Common myeloid progenitor, CD34-positive (primary cell): ENCODE measurements at regions not wholly inside any gene's neighbourhood (a gene's known extent, or its start where the extent isn't known, plus 50 kb on each side); places are given as distances from the start of the nearest gene placed in this dataset.

ENCODE experiments used
- CTCF ChIA-PET: fragments of 350-600 bp; sonication (Branson Sonifier 250); formaldehyde crosslinking; loops from one replicate; lab custom pipeline; 2021; ENCODE audit warnings: antibody characterized with exemption; lab: Charles Lee
- POLR2A ChIA-PET: fragments of 350-600 bp; sonication (Branson Sonifier 250); formaldehyde crosslinking; loops from one replicate; lab custom pipeline; 2021; ENCODE audit warnings: antibody characterized with exemption; lab: Charles Lee
- DNase-seq, 3 donors: peaks; one replicate each; pipeline versions ENCODE4 v3.0.0 to v3.0.0-alpha.2; 2013
- H3K27ac ChIP-seq, 2 experiments: 1 replicate in 1 of 2; 2 replicates in 1 of 2; pipeline ENCODE4 v1.7.0; 2013; ENCODE audit warnings: inconsistent platforms in 2 of 2, low read length in 2 of 2, mild to moderate bottlenecking in 2 of 2, low read depth in 1 of 2, moderate library complexity in 1 of 2; ENCODE audit not compliant: severe bottlenecking in 2 of 2, insufficient read depth in 1 of 2, poor library complexity in 1 of 2
- H3K27me3 ChIP-seq, 5 experiments: replicated peaks in 2 of 5; 1 replicate in 3 of 5; 2 replicates in 2 of 5; pipeline versions ENCODE4 v1.6.1 to v1.7.0; 2013; ENCODE audit warnings: low read length in 4 of 5, mild to moderate bottlenecking in 2 of 5, moderate library complexity in 2 of 5, inconsistent platforms in 1 of 5; ENCODE audit not compliant: insufficient read depth in 5 of 5, control insufficient read depth in 4 of 5
- H3K36me3 ChIP-seq, 4 experiments: 1 replicate in 2 of 4; 2 replicates in 2 of 4; pipeline versions ENCODE4 v1.6.1 to v1.7.0; 2013; ENCODE audit warnings: low read length in 3 of 4, control low read depth in 1 of 4, mild to moderate bottlenecking in 1 of 4; ENCODE audit not compliant: control insufficient read depth in 4 of 4, insufficient read depth in 4 of 4
- H3K4me1 ChIP-seq, 4 experiments: 1 replicate in 3 of 4; 2 replicates in 1 of 4; pipeline versions ENCODE4 v1.6.1 to v1.7.1; 2013; ENCODE audit warnings: low read length in 3 of 4, mild to moderate bottlenecking in 3 of 4, control low read depth in 1 of 4, inconsistent platforms in 1 of 4, moderate library complexity in 1 of 4; ENCODE audit not compliant: control insufficient read depth in 4 of 4, insufficient read depth in 4 of 4; ENCODE audit errors: control extremely low read depth in 1 of 4
- H3K4me3 ChIP-seq, 7 experiments: 1 replicate in 4 of 7; 2 replicates in 3 of 7; pipeline versions ENCODE4 v1.5.1 to v1.7.0; 2013; ENCODE audit warnings: mild to moderate bottlenecking in 7 of 7, low read length in 6 of 7, moderate library complexity in 6 of 7, inconsistent platforms in 2 of 7, low read depth in 2 of 7, control low read depth in 1 of 7; ENCODE audit not compliant: insufficient read depth in 4 of 7, control insufficient read depth in 1 of 7; ENCODE audit errors: extremely low read depth in 1 of 7
- H3K9me3 ChIP-seq, 5 experiments: 1 replicate in 4 of 5; 2 replicates in 1 of 5; pipeline versions ENCODE4 v1.6.1 to v1.7.1; 2013; ENCODE audit warnings: low read length in 4 of 5, mild to moderate bottlenecking in 2 of 5, inconsistent platforms in 1 of 5, low read depth in 1 of 5, moderate library complexity in 1 of 5; ENCODE audit not compliant: control insufficient read depth in 4 of 5, insufficient read depth in 2 of 5; ENCODE audit errors: control extremely low read depth in 1 of 5
- WGBS: methylation state at CpG from one replicate; pipeline ENCODE4 v1.1.5; 2013; ENCODE audit not compliant: insufficient coverage; 5-methylcytosine and 5-hydroxymethylcytosine counted together

DNA sequence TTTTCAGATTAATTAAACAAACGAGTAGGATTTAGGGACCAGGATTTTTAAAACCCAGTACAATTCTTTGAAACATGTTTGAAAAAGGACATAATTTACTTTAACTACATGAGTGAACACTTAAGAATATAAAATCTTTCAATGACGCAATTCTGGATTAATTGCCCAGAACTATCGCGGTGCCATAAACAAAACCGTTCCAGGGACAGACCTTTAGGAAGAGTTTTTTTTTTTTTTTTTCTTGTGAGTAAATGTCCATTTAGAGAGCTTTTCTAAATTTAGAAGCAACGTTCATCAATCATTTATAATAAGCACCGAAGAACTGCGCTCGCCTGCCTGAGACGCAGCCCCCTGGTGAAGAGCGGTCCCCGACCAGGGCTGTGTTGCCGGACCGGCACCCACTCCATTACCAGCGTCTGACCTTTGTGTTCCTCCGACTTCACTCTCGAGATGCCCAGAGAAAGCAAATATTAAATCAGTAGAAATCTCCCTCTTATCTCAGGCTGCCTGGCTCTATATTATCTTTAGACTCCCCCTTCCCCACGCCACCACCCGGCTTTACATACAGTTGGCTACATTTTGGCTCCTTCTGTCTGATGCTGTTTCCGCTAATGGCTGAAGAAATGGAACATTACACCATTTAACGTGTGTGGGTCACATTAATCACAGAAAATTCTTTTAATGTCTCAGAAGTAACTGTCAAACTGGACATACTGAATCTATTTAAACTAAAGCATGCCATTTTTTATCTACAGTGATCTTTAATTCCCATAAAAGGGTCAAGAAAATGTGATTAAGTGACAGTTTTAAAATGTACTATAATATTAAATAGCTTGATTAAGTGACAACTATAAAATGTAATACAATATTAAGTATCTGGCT, 364.0 kb upstream of the MEIS1 start:
- no peaks in the 10 kb centered on the region for H3K9me3 ChIP-seq
- WGBS = 95% methylated on average over 15 of the region's 21 CpGs
- H3K27me3 ChIP-seq = no peaks in the 10 kb centered on the region
- ChIA-PET CTCF (no interaction called here), POLR2A (no interaction called here)
- no peaks in the 10 kb centered on the region for H3K36me3 ChIP-seq
- no peak for DNase-seq
- H3K4me3 ChIP-seq = no peak overlapping the region
- no peak overlapping the region for H3K27ac ChIP-seq
- no peaks in the 10 kb centered on the region for H3K4me1 ChIP-seq

DNA sequence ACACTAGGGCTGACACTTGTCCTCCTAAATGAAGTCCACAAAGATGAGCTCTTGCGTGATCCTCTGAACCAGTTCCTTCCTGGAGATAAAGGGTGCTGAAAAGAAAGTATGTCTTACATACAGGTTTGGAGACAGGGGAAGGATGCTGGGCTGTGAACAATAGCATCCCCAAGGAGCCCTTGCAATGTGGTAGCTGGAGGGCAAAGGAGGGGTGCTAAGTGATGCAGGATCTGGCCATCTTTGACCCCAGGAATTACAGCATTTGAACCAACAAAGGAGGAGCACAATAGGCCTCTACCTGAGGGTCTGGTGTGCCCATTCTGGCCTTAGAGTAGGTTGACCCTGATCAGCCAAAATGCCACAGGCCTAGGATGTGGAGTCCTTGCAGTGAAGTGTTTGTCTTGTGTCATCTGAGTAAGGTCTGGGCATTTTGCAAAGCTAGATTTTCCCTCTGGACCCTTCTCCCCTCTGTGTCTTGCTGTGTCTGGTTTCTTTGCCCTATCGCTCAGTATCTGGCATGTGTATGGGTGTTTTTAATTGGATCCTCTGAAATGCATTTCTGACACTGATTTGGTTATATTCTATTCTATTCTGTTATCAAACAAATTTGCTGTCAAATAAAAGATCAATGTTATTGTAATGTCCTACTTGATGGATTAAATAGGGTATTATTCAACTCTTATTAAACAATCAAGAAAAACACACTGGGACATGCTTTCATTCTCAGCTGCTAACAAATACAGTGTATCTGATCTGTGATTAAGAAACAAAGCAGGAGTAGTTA, 364.8 kb upstream of the MEIS1 start:
- Histone ChIP-seq H3K27ac (no peak overlapping the region), H3K4me1 (no peaks in the 10 kb centered on the region), H3K36me3 (no peaks in the 10 kb centered on the region), H3K9me3 (no peaks in the 10 kb centered on the region), H3K4me3 (no peak overlapping the region), H3K27me3 (no peaks in the 10 kb centered on the region)
- POLR2A ChIA-PET = no interaction called here
- WGBS = 100% methylated on average over 1 of the region's 2 CpGs
- no peak for DNase-seq
- CTCF ChIA-PET = no interaction called here

DNA sequence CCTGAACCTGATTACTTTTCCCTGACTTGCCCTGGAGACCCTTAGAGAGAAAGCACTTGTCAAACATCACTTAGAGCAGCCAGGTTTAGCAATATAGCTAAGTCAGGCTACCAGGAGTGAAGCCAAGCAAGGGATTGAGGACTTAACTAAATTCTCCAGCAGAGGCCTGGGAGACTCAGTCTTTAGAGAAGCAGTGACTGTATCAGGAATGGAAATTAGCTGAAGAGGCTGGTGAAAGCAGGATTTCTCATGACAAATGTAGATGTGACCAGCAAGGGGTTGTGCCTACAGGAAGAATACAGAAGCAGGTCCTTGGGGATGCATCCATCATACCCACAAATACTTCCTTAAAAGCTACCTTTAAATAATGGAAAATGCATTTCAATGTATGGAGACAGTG, 368.9 kb upstream of the MEIS1 start:
- CTCF ChIA-PET = no interaction called here
- H3K36me3 ChIP-seq = no peaks in the 10 kb centered on the region
- DNase-seq = no peak

DNA sequence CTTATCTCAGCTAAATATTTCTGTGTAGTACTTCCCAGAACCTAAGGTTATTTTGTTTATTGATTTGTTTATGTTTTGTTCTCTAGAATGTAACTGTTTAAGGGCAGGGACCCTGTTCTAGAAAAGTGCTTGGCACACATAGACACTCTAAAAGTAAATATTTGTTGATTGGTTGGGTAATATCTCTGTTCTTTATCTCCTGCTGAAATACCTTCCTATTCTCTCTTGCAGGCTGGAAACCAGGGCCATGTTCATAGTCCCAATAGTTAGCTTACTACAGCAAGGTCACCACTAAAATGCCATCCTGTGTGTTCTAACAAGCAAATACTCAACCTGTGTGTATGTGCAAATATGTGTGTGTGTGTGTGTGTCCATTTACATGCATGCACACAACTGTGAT, 375.6 kb upstream of the MEIS1 start:
- CTCF ChIA-PET = no interaction called here
- no peak for DNase-seq

More for the DNA sequence above, 368.9 kb upstream of the MEIS1 start:
- no peaks in the 10 kb centered on the region for H3K4me1 ChIP-seq
- no peak overlapping the region for H3K4me3 ChIP-seq
- no peak overlapping the region for H3K27ac ChIP-seq
- no peaks in the 10 kb centered on the region for H3K27me3 ChIP-seq
- no peaks in the 10 kb centered on the region for H3K9me3 ChIP-seq
- POLR2A ChIA-PET = no interaction called here

DNA sequence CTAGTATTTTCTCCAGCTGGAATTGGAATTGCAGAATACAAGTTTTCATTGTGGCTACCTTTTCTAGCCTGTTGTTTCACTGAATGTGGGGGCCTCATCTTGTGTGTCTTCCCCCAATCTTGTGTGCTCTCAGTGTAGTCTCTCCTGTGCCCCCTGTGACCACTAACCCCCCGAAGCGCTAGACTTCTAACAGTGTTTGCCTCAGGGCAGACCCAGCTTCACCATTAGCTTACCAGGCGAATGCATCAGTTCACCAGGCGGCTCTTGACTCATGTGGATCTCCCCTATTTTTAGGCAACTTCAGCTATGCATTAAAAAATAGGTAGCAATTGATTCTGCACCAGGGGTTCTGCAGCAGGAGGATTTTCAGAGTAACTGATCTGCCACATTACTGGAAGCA, 376.2 kb upstream of the MEIS1 start:
- Histone ChIP-seq H3K27me3 (no peaks in the 10 kb centered on the region), H3K9me3 (no peaks in the 10 kb centered on the region), H3K4me1 (no peaks in the 10 kb centered on the region), H3K4me3 (no peak overlapping the region), H3K36me3 (no peaks in the 10 kb centered on the region), H3K27ac (no peak overlapping the region)
- ChIA-PET POLR2A (no interaction called here), CTCF (no interaction called here)
- no peak for DNase-seq
- WGBS = 88% methylated on average over 4 of the region's 4 CpGs

More for the DNA sequence above, 375.6 kb upstream of the MEIS1 start:
- Histone ChIP-seq H3K9me3 (no peaks in the 10 kb centered on the region), H3K4me1 (no peaks in the 10 kb centered on the region), H3K27ac (no peak overlapping the region), H3K4me3 (no peak overlapping the region), H3K36me3 (no peaks in the 10 kb centered on the region), H3K27me3 (no peaks in the 10 kb centered on the region)
- POLR2A ChIA-PET = no interaction called here

DNA sequence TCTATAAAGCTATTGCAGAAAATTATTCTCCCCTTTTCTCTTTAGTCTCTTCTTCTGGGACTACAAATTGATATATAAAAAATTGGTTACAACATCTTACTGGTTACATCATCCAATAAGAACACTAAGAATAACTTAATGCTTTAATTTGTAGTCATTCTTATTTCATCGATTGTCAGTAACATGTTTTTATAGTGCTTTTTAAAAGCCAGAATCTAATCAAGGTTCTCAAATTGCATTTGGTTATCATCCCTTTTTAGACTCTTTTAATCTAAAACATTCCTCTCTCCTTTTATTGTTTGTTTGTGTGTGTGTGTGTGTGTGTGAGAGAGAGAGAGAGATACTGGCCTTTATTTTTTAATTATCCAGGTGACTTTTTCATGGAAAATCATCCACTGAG, 377.1 kb upstream of the MEIS1 start:
- POLR2A ChIA-PET = no interaction called here
- CTCF ChIA-PET = no interaction called here
- no peaks in the 10 kb centered on the region for H3K9me3 ChIP-seq
- H3K27ac ChIP-seq = no peak overlapping the region
- H3K27me3 ChIP-seq = no peaks in the 10 kb centered on the region
- no peak for DNase-seq
- H3K4me1 ChIP-seq = no peaks in the 10 kb centered on the region
- H3K4me3 ChIP-seq = no peak overlapping the region
- WGBS = 100% methylated on average over 1 of the region's 1 CpG
- no peaks in the 10 kb centered on the region for H3K36me3 ChIP-seq

DNA sequence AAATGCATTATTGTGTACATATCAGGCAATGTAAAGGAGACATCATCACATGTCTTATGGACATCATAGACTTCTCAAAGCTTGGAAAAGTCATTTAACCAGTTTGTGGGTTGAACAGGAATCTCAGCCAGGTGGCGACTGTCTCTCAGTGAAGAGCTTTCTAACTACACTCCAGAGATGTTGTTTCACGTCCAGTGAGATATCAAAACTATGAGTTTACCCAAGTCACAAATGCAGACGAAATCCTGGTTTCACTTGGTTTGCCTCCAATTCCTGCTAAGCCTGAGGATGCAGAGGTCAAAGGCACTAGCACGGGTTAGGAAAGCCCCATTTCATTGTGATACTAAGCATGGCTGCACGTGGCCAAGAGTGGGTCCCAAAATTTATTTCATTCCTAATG, 384.5 kb upstream of the MEIS1 start:
- Histone ChIP-seq H3K4me3 (no peak overlapping the region), H3K36me3 (no peaks in the 10 kb centered on the region), H3K27me3 (peaks cover 0 to 3% (median 0%) of the 10 kb centered on the region in 5 experiments), H3K9me3 (peaks cover 0 to 3% (median 0%) of the 10 kb centered on the region in 5 experiments), H3K4me1 (no peaks in the 10 kb centered on the region), H3K27ac (no peak overlapping the region)
- no peak for DNase-seq
- WGBS = 86% methylated on average over 4 of the region's 5 CpGs
- POLR2A ChIA-PET = no interaction called here
- CTCF ChIA-PET = no interaction called here
